GM12872 (cell line): ENCODE measurements at regions not wholly inside any gene's neighbourhood (a gene's known extent, or its start where the extent isn't known, plus 50 kb on each side); places are given as distances from the start of the nearest gene placed in this dataset.

ENCODE experiments used
- TF ChIP-seq, protein P1 (sequence below): IDR thresholded peaks from 3 replicates; pipeline ENCODE4 v1.5.1; 2011; ENCODE audit warnings: low read depth, mild to moderate bottlenecking, low read length, moderate library complexity; ENCODE audit not compliant: insufficient read depth

- TF ChIP-seq, protein P1, sequence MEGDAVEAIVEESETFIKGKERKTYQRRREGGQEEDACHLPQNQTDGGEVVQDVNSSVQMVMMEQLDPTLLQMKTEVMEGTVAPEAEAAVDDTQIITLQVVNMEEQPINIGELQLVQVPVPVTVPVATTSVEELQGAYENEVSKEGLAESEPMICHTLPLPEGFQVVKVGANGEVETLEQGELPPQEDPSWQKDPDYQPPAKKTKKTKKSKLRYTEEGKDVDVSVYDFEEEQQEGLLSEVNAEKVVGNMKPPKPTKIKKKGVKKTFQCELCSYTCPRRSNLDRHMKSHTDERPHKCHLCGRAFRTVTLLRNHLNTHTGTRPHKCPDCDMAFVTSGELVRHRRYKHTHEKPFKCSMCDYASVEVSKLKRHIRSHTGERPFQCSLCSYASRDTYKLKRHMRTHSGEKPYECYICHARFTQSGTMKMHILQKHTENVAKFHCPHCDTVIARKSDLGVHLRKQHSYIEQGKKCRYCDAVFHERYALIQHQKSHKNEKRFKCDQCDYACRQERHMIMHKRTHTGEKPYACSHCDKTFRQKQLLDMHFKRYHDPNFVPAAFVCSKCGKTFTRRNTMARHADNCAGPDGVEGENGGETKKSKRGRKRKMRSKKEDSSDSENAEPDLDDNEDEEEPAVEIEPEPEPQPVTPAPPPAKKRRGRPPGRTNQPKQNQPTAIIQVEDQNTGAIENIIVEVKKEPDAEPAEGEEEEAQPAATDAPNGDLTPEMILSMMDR = no peak
Observed at GRCh38 chr7:22663357-22663718, 63.7 kb upstream of the IL6 start.

GRCh38 chr7:22662556-22663356 lies 64.2 kb upstream of the IL6 start:
- TF ChIP-seq, protein P1 = no peak

DNA sequence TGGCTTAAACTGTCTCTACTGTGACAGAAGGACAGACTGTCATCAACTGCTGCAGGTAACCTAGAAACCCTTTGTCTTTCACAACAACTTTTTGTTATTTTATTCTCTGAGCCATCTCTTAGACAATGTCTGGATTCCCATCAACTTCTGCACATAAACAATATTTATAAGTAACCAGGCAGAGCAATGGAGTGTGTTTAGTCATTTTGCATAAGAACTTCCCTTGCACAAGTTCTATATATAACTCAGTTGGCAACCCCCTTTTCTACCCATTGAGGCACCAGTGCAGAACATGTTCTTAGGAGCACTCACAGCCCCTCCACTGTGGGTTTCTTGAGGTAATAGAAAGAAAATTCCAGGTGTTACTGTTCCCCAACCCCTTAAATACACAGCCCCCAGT lies 65.0 kb upstream of the IL6 start:
- TF ChIP-seq, protein P1 = no peak

DNA sequence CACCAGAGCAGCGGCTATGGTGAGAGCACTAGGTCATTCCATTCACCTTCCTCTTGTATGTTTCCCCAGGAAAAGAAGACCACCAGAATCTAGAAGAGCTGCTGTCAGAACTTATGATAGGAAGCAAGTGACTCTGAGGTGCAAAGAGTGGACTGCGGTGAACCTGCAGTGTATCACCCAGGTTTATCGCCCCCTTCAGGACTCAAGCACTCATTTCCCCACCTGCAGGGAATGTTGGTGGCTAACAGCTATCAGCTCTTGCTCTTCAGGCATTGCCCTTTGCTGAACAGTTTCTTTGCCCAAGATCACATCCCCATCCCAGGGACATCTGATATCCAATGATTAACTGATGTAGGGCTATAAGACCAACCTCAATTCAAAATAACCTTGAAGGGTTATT lies 66.3 kb upstream of the IL6 start:
- TF ChIP-seq, protein P1 = peak; percentile 65; the same call in 2 of the 3 replicates

DNA sequence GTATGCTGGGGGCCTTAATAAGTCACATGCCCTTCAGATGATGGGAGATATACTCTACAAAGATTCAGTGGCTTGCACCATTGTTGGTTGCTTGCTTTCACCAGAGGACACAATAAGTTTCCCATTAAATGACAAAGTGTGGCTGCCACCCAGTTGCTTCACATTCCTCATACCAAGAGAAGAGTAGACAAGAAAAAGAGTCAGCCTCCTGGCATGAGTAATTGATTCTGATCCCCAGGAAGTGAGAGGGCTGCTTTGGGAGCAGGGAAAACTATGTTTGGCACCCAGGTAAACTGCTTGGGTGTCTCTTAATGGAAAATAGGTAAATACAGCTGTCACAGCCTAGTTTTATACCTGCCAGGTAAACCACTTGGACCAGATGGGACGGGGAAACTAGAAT lies 66.7 kb upstream of the IL6 start:
- TF ChIP-seq, protein P1 = no peak

- TF ChIP-seq, protein P1 = no peak
Observed at GRCh38 chr7:22659741-22660140, 67.3 kb upstream of the IL6 start.

DNA sequence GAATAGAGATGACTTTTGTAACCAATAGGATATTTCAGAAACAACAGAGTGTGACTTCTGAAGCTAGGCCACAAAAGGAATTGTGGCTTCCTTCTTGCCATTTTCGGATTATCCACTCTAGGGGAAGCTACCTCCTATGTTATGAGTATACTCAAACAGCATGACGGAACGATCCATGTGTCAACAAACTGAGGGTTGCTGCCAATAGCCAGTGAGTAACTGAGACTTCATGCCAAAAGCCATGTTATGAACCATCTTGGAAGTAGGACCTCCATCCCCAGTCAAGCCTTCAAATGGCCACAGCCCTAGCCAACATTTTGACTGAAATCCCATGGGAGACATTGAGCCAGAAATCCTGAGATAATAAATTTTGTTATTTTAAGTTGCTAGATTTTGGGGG lies 69.0 kb upstream of the IL6 start:
- TF ChIP-seq, protein P1 = no peak

- TF ChIP-seq, protein P1 = no peak
Observed at GRCh38 chr7:22657479-22657878, 69.5 kb upstream of the IL6 start.
